Astrocyte of the cerebellum (primary cell): ENCODE measurements at regions not wholly inside any gene's neighbourhood (a gene's known extent, or its start where the extent isn't known, plus 50 kb on each side); places are given as distances from the start of the nearest gene placed in this dataset.

ENCODE experiments used
- DNase-seq: peaks from one replicate; pipeline ENCODE4 v3.0.0-alpha.2; 2011; ENCODE audit warnings: low read depth
- H3K4me3 ChIP-seq: 2 replicates; pipeline ENCODE4 v1.5.1; 2011; ENCODE audit warnings: mild to moderate bottlenecking, low read depth, low read length, moderate library complexity
- in situ Hi-C: cut with HindIII; loops from 2 replicates; pipeline ENCODE4 v1.10.0; 2017; ENCODE audit warnings: low sequenced_read_pairs
- TF ChIP-seq, protein P1 (sequence below): IDR thresholded peaks from 2 replicates; pipeline ENCODE4 v1.5.1; 2012; ENCODE audit warnings: low read length, low read depth, moderate library complexity, mild to moderate bottlenecking; ENCODE audit errors: missing control alignments

GRCh38 chr3:104911376-104911775 lies 455.3 kb upstream of the ALCAM start:
- no peak overlapping the region for H3K4me3 ChIP-seq
- TF ChIP-seq, protein P1, sequence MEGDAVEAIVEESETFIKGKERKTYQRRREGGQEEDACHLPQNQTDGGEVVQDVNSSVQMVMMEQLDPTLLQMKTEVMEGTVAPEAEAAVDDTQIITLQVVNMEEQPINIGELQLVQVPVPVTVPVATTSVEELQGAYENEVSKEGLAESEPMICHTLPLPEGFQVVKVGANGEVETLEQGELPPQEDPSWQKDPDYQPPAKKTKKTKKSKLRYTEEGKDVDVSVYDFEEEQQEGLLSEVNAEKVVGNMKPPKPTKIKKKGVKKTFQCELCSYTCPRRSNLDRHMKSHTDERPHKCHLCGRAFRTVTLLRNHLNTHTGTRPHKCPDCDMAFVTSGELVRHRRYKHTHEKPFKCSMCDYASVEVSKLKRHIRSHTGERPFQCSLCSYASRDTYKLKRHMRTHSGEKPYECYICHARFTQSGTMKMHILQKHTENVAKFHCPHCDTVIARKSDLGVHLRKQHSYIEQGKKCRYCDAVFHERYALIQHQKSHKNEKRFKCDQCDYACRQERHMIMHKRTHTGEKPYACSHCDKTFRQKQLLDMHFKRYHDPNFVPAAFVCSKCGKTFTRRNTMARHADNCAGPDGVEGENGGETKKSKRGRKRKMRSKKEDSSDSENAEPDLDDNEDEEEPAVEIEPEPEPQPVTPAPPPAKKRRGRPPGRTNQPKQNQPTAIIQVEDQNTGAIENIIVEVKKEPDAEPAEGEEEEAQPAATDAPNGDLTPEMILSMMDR, result no peak
- in situ Hi-C loops, result no loop called here

GRCh38 chr3:104916971-104917370 lies 449.7 kb upstream of the ALCAM start:
- TF ChIP-seq, protein P1, result no peak
- H3K4me3 ChIP-seq, result no peak overlapping the region
- in situ Hi-C loops, result no loop called here
- no peak for DNase-seq

More at GRCh38 chr3:104911376-104911775, 455.3 kb upstream of the ALCAM start:
- no peak for DNase-seq

GRCh38 chr3:104920512-104920911 lies 446.2 kb upstream of the ALCAM start:
- DNase-seq, result no peak
- TF ChIP-seq, protein P1, result no peak
- in situ Hi-C loops, result no loop called here
- no peak overlapping the region for H3K4me3 ChIP-seq

DNA sequence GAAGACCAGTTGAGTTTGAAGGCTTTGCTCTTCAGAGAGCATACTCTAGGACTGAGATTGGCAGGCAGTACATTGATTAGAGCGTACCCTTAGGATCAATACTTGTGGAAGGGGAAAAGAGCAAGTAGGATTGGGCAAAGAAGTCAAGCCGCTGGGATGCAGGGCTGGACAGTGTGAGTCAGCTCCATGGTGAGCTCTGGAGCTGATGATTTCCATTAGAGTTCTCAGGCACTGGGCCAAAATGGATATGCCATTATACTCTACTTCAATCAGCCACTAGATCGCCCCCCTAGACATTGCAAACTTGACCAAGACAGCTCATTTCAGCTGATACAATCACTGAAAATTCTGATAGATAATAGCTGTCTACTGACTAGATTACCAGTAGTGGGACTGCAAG lies 432.7 kb upstream of the ALCAM start:
- DNase-seq, result no peak
- no peak overlapping the region for H3K4me3 ChIP-seq
- TF ChIP-seq, protein P1, result no peak
- in situ Hi-C loops, result no loop called here

GRCh38 chr3:104935613-104936012 lies 431.1 kb upstream of the ALCAM start:
- DNase-seq, result no peak
- in situ Hi-C loops, result no loop called here
- H3K4me3 ChIP-seq, result no peak overlapping the region
- TF ChIP-seq, protein P1, result no peak

DNA sequence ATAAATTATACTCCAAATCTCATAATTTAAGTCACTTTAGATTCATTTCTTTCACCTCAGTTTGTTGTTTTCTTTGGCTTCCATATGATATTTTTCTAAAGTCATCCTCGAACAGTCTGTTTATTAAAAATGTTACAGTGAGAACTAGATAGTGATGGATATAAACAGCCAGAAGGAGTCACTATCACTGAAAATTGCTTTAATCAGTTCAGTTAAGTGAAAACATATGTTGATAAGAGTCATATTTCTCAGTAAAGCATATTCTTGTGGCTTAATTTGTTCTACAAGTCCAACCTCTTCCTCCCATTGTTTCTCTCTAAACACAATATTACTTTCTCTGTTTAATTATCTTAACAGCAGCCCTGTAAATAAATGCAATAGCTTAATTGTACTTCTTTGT lies 427.5 kb upstream of the ALCAM start:
- DNase-seq, result no peak
- H3K4me3 ChIP-seq, result no peak overlapping the region
- TF ChIP-seq, protein P1, result no peak
- in situ Hi-C loops, result no loop called here

DNA sequence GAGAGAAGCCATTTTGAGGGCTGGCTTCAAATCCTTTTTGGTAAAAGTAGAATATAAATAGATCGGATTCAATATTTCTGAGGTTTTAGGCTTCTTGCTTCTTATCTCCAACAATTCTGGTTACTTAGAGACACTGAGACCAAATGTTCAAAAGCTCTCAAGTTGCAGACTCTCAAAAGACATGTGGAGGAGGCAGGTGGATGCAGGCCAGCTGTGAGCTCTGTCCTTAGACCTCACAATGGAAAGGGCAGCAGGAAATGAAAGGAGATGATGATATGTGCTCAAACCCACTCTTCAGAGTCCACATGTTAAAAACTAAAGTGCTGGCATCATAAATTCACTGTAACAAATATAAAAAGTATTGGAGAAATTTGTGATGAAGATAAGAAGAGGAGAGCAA lies 424.9 kb upstream of the ALCAM start:
- no peak overlapping the region for H3K4me3 ChIP-seq
- no peak for DNase-seq
- in situ Hi-C loops, result no loop called here
- TF ChIP-seq, protein P1, result no peak
